ENCODE measurements at regions not wholly inside any gene's neighbourhood (a gene's known extent, or its start where the extent isn't known, plus 50 kb on each side); places are given as distances from the start of the nearest gene placed in this dataset.

GRCh38 chr5:120767178-120767820 lies 303.2 kb downstream of the PRR16 start:
- no peak for TF ChIP-seq CTCF (IDR thresholded peaks at IDR 0.05)
- no peak for ATAC-seq (ENCODE audit: low FRiP score)
- no peak for DNase-seq (ENCODE audit: low spot score)

GRCh38 chr5:120769312-120769872 lies 305.3 kb downstream of the PRR16 start:
- ATAC-seq (ENCODE audit: low FRiP score) (no peak), DNase-seq (ENCODE audit: low spot score) (no peak)
- no peak for TF ChIP-seq CTCF (IDR thresholded peaks at IDR 0.05)

GRCh38 chr5:120771202-120771601 lies 307.1 kb downstream of the PRR16 start:
- ATAC-seq (ENCODE audit: low FRiP score) (no peak), DNase-seq (ENCODE audit: low spot score) (no peak)
- no peak for TF ChIP-seq CTCF (IDR thresholded peaks at IDR 0.05)

GRCh38 chr5:120778491-120779484 lies 314.7 kb downstream of the PRR16 start:
- no peak for DNase-seq (ENCODE audit: low spot score)
- TF ChIP-seq CTCF (IDR thresholded peaks at IDR 0.05): no peak
- ATAC-seq (ENCODE audit: low FRiP score): no peak

GRCh38 chr5:120779674-120780073 lies 315.6 kb downstream of the PRR16 start:
- no peak for ATAC-seq (ENCODE audit: low FRiP score)
- no peak for TF ChIP-seq CTCF (IDR thresholded peaks at IDR 0.05)
- DNase-seq (ENCODE audit: low spot score): no peak

GRCh38 chr5:120788481-120788880 lies 324.4 kb downstream of the PRR16 start:
- DNase-seq (ENCODE audit: low spot score) (no peak), ATAC-seq (ENCODE audit: low FRiP score) (no peak)
- TF ChIP-seq CTCF (IDR thresholded peaks at IDR 0.05): no peak

Data from omental fat pad (tissue), 3 donors.